OCI-LY7 (cell line): ENCODE measurements at regions not wholly inside any gene's neighbourhood (a gene's known extent, or its start where the extent isn't known, plus 50 kb on each side); places are given as distances from the start of the nearest gene placed in this dataset.

Experiments used
- EZH2phosphoT487 ChIP-seq: fragments of 200-600 bp; sonication (generic); IDR thresholded peaks from 2 replicates; pipeline ENCODE4 v1.6.1; 2018; ENCODE audit warnings: low read depth, borderline replicate concordance, mild to moderate bottlenecking, mixed run types, antibody characterized with exemption, low read length, moderate library complexity, mixed read lengths
- TF ChIP-seq, protein P1 (sequence below): fragments of 200-600 bp; sonication (generic); conservative IDR thresholded peaks from 2 replicates; pipeline ENCODE4 v1.5.1; 2014; ENCODE audit warnings: mild to moderate bottlenecking, antibody characterized with exemption, low read length, moderate library complexity, mixed read lengths

DNA sequence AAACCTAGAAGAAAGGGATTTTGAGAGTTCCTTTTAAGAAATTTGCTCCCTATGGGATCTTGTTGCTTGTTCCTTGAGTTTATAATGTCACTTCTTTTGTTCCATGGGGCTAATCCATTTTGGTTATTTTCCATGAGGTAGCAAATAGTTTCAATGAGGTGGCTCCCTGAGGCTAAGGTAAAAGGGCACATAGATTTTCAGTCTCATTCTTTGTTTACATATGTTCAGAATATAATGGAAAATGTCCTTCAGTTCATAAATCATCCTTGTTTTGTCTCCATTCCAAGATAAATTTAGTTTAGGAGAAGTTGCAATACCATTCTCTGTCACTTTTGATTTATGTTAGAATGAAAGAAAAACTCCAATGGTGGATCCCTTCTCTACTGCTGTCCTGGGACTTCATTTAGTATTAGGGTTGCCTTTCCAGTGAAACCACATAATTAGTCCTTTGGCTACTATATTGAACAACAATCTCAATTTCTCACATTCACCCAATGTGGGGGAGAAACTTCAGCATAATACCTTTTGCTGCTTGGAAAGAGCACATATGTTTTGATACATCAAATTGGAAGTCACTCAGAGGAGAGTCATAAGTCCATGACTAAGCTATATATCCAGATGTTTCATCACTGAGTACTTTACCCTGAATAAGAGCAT lies 80.9 kb upstream of the ADAMTS5 start:
- TF ChIP-seq, protein P1, sequence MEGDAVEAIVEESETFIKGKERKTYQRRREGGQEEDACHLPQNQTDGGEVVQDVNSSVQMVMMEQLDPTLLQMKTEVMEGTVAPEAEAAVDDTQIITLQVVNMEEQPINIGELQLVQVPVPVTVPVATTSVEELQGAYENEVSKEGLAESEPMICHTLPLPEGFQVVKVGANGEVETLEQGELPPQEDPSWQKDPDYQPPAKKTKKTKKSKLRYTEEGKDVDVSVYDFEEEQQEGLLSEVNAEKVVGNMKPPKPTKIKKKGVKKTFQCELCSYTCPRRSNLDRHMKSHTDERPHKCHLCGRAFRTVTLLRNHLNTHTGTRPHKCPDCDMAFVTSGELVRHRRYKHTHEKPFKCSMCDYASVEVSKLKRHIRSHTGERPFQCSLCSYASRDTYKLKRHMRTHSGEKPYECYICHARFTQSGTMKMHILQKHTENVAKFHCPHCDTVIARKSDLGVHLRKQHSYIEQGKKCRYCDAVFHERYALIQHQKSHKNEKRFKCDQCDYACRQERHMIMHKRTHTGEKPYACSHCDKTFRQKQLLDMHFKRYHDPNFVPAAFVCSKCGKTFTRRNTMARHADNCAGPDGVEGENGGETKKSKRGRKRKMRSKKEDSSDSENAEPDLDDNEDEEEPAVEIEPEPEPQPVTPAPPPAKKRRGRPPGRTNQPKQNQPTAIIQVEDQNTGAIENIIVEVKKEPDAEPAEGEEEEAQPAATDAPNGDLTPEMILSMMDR: no peak
- no peak for TF ChIP-seq EZH2phosphoT487
